PC-3 (cell line): ENCODE measurements at regions not wholly inside any gene's neighbourhood (a gene's known extent, or its start where the extent isn't known, plus 50 kb on each side); places are given as distances from the start of the nearest gene placed in this dataset.

Experiments
- ATAC-seq: fragments of 200-7000 bp; cut with Tn5 transposase; 2 replicates; pipeline ENCODE4 v1.9.1; 2020; ENCODE audit warnings: mild to moderate bottlenecking, moderate library complexity
- BruUV-seq: library from RNA; stranded (reverse); fragments of 400-500 nt; replicated peaks from 2 replicates; lab custom pipeline; 2021; lab: Mats Ljungman, UMichigan
- CTCF ChIA-PET: fragments of 300-600 bp; sonication (Branson Sonifier 250); formaldehyde crosslinking; loops from one replicate; lab custom pipeline; 2022; ENCODE audit warnings: antibody characterized with exemption; lab: Charles Lee
- POLR2A ChIA-PET: fragments of 300-600 bp; sonication (Branson Sonifier 250); formaldehyde crosslinking; loops from one replicate; lab custom pipeline; 2022; ENCODE audit warnings: antibody characterized with exemption; ENCODE audit not compliant: unreplicated experiment; lab: Charles Lee
- DNase-seq: peaks from one replicate; pipeline ENCODE4 v3.0.0-alpha.2; 2015
- H2AFZ ChIP-seq: fragments of 300-600 bp; sonication (generic); 2 replicates; pipeline ENCODE4 v1.6.0; 2016; ENCODE audit warnings: antibody characterized with exemption, low read length
- H3F3A ChIP-seq: fragments of 300-600 bp; sonication (generic); one replicate; pipeline ENCODE4 v1.6.0; 2017; ENCODE audit warnings: antibody characterized with exemption, low read length, control low read depth, mild to moderate bottlenecking; ENCODE audit not compliant: unreplicated experiment
- H3K27ac ChIP-seq: fragments of 300-600 bp; sonication (generic); 2 replicates; pipeline ENCODE4 v1.5.1; 2016; ENCODE audit warnings: mild to moderate bottlenecking, low read length
- H3K27me3 ChIP-seq: fragments of 300-600 bp; sonication (generic); 2 replicates; pipeline ENCODE4 v1.6.1; 2016; ENCODE audit warnings: low read length, mixed read lengths
- H3K36me3 ChIP-seq: fragments of 300-600 bp; sonication (generic); 2 replicates; pipeline ENCODE4 v1.6.1; 2016; ENCODE audit warnings: low read depth, mixed run types, low read length, mixed read lengths
- H3K4me1 ChIP-seq: fragments of 300-600 bp; sonication (generic); 2 replicates; pipeline ENCODE4 v1.5.1; 2016; ENCODE audit warnings: low read length; ENCODE audit not compliant: insufficient read depth
- H3K4me2 ChIP-seq: fragments of 300-600 bp; sonication (generic); 2 replicates; pipeline ENCODE4 v1.6.0; 2016; ENCODE audit warnings: low read length
- H3K4me3 ChIP-seq: fragments of 300-600 bp; sonication (generic); 2 replicates; pipeline ENCODE4 v1.5.1; 2016; ENCODE audit warnings: mild to moderate bottlenecking, low read length, mixed read lengths
- H3K79me2 ChIP-seq: fragments of 300-600 bp; sonication (generic); 2 replicates; pipeline ENCODE4 v1.6.1; 2017; ENCODE audit warnings: low read length, mixed read lengths
- H3K9ac ChIP-seq: fragments of 300-600 bp; sonication (generic); 2 replicates; pipeline ENCODE4 v1.6.0; 2016; ENCODE audit warnings: mild to moderate bottlenecking, low read length
- H3K9me2 ChIP-seq: fragments of 300-600 bp; sonication (generic); replicated peaks from 2 replicates; pipeline ENCODE4 v1.6.1; 2016; ENCODE audit warnings: mixed run types, low read length, mixed read lengths
- H3K9me3 ChIP-seq: fragments of 300-600 bp; sonication (generic); 2 replicates; pipeline ENCODE4 v1.6.1; 2016; ENCODE audit warnings: low read length, mixed read lengths
- H4K20me1 ChIP-seq: fragments of 300-600 bp; sonication (generic); 2 replicates; pipeline ENCODE4 v1.6.1; 2016; ENCODE audit warnings: low read length, mixed read lengths
- EZH2 ChIP-seq: fragments of 300-600 bp; sonication (generic); IDR thresholded peaks from one replicate; pipeline ENCODE4 v1.6.1; 2017; ENCODE audit warnings: antibody characterized with exemption, mild to moderate bottlenecking, low read length; ENCODE audit not compliant: unreplicated experiment
- EZH2phosphoT487 ChIP-seq: fragments of 300-600 bp; sonication (generic); IDR thresholded peaks from 2 replicates; pipeline ENCODE4 v1.6.1; 2018; ENCODE audit warnings: mild to moderate bottlenecking, antibody characterized with exemption, low read length, borderline replicate concordance
- intact Hi-C: fragments of 100-400 bp; cut with micrococcal nuclease; formaldehyde crosslinking; loops from 2 replicates; pipeline ENCODE4 v1.9.0; 2023
- TF ChIP-seq, protein P1 (sequence below): fragments of 300-600 bp; sonication (generic); conservative IDR thresholded peaks from 2 replicates; pipeline ENCODE4 v1.5.1; 2017; ENCODE audit warnings: antibody characterized with exemption, low read depth, mild to moderate bottlenecking, low read length

DNA sequence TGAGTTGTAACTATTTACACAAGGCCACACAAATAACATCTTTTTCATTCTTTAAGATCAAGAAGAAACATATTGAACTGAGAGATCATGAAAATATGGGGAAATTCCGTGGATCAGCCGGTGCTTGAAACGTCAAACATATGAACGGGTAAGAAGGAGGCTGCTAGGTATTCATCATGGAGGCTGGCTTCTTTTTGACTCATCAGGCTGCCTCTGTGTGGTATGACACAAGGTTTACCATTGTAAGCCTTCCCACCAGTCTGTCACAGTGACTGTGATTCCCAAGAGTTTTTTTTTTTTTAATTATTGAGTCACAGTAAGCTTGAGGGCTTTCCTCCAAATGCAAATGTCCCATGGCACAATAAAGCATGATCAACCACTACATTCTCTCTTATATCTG, 506.9 kb downstream of the BCL11A start:
- CTCF ChIA-PET = no interaction called here
- peaks cover 8% of the 10 kb centered on the region; the same call in 1 of the 2 replicates for H3K27me3 ChIP-seq
- TF ChIP-seq EZH2 (no peak), EZH2phosphoT487 (no peak)
- TF ChIP-seq, protein P1, sequence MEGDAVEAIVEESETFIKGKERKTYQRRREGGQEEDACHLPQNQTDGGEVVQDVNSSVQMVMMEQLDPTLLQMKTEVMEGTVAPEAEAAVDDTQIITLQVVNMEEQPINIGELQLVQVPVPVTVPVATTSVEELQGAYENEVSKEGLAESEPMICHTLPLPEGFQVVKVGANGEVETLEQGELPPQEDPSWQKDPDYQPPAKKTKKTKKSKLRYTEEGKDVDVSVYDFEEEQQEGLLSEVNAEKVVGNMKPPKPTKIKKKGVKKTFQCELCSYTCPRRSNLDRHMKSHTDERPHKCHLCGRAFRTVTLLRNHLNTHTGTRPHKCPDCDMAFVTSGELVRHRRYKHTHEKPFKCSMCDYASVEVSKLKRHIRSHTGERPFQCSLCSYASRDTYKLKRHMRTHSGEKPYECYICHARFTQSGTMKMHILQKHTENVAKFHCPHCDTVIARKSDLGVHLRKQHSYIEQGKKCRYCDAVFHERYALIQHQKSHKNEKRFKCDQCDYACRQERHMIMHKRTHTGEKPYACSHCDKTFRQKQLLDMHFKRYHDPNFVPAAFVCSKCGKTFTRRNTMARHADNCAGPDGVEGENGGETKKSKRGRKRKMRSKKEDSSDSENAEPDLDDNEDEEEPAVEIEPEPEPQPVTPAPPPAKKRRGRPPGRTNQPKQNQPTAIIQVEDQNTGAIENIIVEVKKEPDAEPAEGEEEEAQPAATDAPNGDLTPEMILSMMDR = no peak
- BruUV-seq = no TSS peak
- no peak overlapping the region for H3K27ac ChIP-seq
- intact Hi-C loops = no loop called here
- no peak for ATAC-seq
- no peaks in the 10 kb centered on the region for H3K36me3 ChIP-seq
- no peaks in the 10 kb centered on the region for H4K20me1 ChIP-seq
- no peaks in the 10 kb centered on the region for H3K9me2 ChIP-seq
- no peaks in the 10 kb centered on the region for H3K9me3 ChIP-seq
- no peaks in the 10 kb centered on the region for H3F3A ChIP-seq
- H3K79me2 ChIP-seq = no peaks in the 10 kb centered on the region
- no peak overlapping the region for H2AFZ ChIP-seq
- H3K4me3 ChIP-seq = no peak overlapping the region
- H3K4me1 ChIP-seq = no peaks in the 10 kb centered on the region
- POLR2A ChIA-PET = no interaction called here
- H3K9ac ChIP-seq = no peak overlapping the region
- no peak overlapping the region for H3K4me2 ChIP-seq
- DNase-seq = no peak

DNA sequence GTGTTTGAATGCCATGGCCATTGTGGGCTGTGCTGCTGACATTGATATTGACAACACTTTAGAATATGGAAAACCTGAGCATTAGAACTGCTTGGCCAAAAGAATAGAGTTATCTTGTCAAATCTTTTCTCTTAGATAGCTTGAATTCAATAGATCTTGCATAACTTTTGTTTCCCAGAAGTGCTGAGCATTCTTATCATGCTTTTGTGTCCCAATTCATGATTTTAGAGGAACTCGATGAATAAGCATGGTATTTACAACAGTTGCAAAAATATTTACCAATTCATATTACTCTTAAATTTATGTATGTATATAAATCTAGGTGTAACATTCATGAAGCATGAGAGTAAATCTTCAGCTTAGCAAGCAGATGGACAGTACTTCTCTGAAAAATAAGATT, 508.0 kb downstream of the BCL11A start:
- H3K79me2 ChIP-seq = no peaks in the 10 kb centered on the region
- H3K9me3 ChIP-seq = no peaks in the 10 kb centered on the region
- DNase-seq = no peak
- H4K20me1 ChIP-seq = no peaks in the 10 kb centered on the region
- no peak overlapping the region for H3K27ac ChIP-seq
- ChIA-PET CTCF (no interaction called here), POLR2A (no interaction called here)
- no peak for ATAC-seq
- H3K4me3 ChIP-seq = no peak overlapping the region
- H3K9ac ChIP-seq = no peak overlapping the region
- H3K4me2 ChIP-seq = no peak overlapping the region
- no peaks in the 10 kb centered on the region for H3K36me3 ChIP-seq
- H3K4me1 ChIP-seq = no peaks in the 10 kb centered on the region
- no peak for TF ChIP-seq EZH2phosphoT487
- TF ChIP-seq, protein P1 = no peak
- no peak for TF ChIP-seq EZH2
- no peak overlapping the region for H2AFZ ChIP-seq
- BruUV-seq = no TSS peak
- H3K9me2 ChIP-seq = no peaks in the 10 kb centered on the region
- H3F3A ChIP-seq = no peaks in the 10 kb centered on the region
- H3K27me3 ChIP-seq = no peaks in the 10 kb centered on the region
- intact Hi-C loops = no loop called here

DNA sequence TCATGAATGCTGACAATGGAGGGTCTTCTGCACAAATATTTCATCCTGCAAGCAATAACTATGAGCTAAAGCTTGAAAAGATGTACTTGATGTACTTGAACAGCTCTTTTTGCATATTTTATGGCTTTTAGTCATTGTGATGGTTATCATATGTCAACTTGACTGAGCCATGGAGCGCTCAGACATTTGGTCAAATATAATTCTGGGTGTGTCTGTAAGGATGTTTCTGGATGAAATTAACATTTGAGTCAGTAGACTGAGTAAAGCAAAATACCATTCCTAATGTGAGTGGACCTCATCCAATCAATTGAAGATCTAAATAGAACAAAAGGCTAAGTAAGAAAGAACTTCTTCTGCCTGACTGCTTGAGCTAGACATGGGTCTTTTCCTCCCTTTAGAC, 509.0 kb downstream of the BCL11A start:
- no peaks in the 10 kb centered on the region for H3K9me3 ChIP-seq
- H3K36me3 ChIP-seq = no peaks in the 10 kb centered on the region
- H3K4me2 ChIP-seq = no peak overlapping the region
- POLR2A ChIA-PET = no interaction called here
- no peak overlapping the region for H2AFZ ChIP-seq
- no peaks in the 10 kb centered on the region for H3F3A ChIP-seq
- DNase-seq = no peak
- no peak overlapping the region for H3K9ac ChIP-seq
- TF ChIP-seq EZH2phosphoT487 (no peak), EZH2 (no peak)
- TF ChIP-seq, protein P1 = no peak
- H3K4me1 ChIP-seq = no peaks in the 10 kb centered on the region
- no peak for ATAC-seq
- no peak overlapping the region for H3K4me3 ChIP-seq
- intact Hi-C loops = no loop called here
- BruUV-seq = no TSS peak
- CTCF ChIA-PET = no interaction called here
- H3K9me2 ChIP-seq = no peaks in the 10 kb centered on the region
- no peak overlapping the region for H3K27ac ChIP-seq
- no peaks in the 10 kb centered on the region for H4K20me1 ChIP-seq
- H3K79me2 ChIP-seq = no peaks in the 10 kb centered on the region
- H3K27me3 ChIP-seq = no peaks in the 10 kb centered on the region
